WI38 (cell line): ENCODE measurements at regions not wholly inside any gene's neighbourhood (a gene's known extent, or its start where the extent isn't known, plus 50 kb on each side); places are given as distances from the start of the nearest gene placed in this dataset.

Source experiments
- H3K4me3 ChIP-seq: 2 replicates; pipeline ENCODE4 v1.5.1; 2011; ENCODE audit warnings: low read depth, mild to moderate bottlenecking, control low read depth, low read length
- TF ChIP-seq, protein P1 (sequence below): IDR thresholded peaks from 2 replicates; pipeline ENCODE4 v1.5.1; 2012; ENCODE audit warnings: low read depth, mild to moderate bottlenecking, control low read depth, low read length

DNA sequence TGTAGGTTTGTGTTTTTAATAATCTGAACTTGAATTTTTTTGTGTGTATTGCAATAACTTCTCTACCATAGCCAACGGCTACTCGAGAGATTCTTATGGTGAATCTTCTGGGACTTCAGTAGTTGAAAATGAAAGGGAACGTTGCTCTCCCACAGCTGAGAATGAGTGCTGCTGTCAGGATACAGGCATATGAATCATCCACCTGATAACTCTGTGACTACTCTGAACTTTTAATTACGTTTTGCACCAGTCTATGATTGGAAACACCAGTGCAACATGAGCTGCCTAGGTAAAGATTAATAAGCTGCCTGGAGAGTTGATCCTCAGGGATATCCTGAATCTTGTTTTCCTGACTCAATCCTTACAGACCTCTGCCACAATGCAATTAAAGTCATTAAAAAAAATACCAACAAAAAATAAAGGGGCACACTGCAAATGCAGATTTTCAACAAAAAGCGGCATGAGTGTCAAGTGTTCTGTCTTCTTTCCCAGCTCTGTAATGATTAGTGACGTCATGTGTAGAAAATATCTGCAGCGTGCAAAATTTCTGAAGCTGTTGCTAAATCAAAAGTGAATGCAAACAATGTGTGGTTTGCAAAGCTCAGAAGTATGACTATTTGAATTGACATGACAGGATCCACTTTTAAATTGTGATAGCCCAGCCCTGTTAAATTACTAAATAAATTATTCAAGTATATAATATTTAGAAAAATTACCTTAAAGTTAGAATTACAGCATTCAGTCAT is 432.2 kb downstream of the HTR1B start:
- no peak overlapping the region for H3K4me3 ChIP-seq
- TF ChIP-seq, protein P1, sequence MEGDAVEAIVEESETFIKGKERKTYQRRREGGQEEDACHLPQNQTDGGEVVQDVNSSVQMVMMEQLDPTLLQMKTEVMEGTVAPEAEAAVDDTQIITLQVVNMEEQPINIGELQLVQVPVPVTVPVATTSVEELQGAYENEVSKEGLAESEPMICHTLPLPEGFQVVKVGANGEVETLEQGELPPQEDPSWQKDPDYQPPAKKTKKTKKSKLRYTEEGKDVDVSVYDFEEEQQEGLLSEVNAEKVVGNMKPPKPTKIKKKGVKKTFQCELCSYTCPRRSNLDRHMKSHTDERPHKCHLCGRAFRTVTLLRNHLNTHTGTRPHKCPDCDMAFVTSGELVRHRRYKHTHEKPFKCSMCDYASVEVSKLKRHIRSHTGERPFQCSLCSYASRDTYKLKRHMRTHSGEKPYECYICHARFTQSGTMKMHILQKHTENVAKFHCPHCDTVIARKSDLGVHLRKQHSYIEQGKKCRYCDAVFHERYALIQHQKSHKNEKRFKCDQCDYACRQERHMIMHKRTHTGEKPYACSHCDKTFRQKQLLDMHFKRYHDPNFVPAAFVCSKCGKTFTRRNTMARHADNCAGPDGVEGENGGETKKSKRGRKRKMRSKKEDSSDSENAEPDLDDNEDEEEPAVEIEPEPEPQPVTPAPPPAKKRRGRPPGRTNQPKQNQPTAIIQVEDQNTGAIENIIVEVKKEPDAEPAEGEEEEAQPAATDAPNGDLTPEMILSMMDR, result no peak

DNA sequence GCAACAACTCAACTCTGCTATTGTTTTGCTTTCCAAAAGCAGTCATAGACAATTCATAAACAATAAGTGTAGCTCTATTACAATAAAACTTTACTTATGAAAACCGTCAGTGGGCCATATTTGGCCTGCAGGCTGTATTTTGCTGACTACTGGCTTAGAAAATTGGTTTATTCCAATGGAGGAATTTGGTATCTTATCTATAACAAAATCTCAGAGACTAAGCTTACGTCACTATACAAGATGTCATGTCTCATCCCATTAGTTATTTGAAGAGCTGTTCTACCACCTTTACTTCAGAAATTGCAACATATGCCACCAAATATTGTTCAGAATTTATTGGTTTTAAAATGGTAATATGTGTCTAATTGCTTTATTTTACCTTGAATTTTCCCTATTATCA is 436.9 kb downstream of the HTR1B start:
- TF ChIP-seq, protein P1, result no peak
- H3K4me3 ChIP-seq, result no peak overlapping the region

DNA sequence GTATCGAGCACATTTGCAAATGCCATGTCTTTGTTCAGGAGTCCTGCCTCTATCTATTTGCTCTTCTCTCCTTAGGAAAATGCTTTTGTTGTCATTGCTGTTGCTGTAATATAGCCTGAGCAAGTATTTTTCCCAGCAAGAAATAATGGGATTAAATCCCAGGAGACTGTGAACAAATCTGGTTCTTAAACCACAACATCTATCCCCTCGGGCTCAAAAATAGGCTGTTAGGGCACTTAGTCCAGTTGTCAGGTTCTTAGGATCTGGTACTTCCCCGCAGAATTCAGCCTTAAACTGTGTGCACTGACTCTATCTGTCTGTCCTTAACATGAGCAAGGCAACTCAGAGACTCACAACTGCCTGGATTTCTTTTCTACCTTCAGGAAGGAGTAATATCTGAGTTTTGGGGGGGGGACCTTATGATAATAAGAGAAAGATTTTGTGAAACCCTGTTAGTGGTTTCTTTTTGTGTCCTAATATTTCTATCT is 437.5 kb downstream of the HTR1B start:
- TF ChIP-seq, protein P1, result no peak
- no peak overlapping the region for H3K4me3 ChIP-seq

DNA sequence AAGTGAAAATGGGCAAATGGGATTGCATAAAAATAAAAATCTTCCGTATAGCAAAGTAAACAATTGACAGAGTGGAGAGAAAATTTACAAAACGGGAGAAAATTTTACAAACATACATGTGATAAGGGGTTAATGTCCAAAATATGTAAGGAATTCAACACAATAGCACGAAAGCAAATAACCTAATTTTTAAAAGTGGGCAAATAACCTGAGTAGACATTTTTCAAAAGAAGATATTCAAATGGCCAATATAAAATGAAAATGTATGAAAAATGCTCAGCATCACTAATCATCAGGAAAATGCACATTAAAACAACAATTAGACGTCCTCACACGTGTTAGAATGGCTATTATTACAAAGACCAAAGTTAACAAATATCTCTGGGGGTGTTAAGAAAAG is 441.5 kb downstream of the HTR1B start:
- H3K4me3 ChIP-seq, result no peak overlapping the region
- TF ChIP-seq, protein P1, result no peak

DNA sequence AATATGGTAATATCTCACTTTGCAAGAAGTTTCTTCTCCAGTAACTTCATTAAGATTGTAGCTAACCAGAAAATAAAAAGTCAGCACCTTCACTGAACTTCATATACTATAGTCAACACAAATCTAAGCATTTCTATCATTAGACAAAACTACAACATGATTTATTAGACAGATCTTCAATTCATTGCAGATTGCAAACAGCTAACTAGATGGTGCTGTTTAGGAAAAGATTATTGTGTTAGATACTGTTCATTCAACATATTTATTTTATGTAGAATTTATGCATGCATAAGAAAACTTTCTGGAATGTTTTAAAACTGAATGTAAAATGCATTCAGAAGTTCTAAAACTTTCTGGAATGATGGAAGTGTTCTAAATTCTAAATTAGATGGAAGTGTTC is 442.1 kb downstream of the HTR1B start:
- TF ChIP-seq, protein P1, result no peak

DNA sequence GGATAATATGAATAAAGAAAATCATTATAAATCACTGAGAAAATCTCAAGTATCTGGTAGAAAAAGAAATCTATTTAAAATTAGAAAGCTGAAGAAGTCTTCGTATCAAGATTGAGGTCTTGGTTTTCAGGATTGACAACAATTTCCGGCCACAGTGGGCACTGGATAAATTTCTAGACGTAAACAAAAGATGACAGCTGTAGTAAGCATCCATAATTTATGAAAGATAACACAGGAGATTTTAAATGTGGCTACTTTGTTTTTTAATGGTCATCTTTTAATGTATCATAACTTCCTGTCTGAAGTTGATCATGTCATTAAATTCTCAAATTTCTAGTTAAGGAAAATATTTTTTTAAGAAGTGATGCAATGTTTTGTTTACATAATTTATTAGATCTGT is 444.2 kb downstream of the HTR1B start:
- no peak overlapping the region for H3K4me3 ChIP-seq
- TF ChIP-seq, protein P1, result no peak

More for the DNA sequence above, 442.1 kb downstream of the HTR1B start:
- no peak overlapping the region for H3K4me3 ChIP-seq

DNA sequence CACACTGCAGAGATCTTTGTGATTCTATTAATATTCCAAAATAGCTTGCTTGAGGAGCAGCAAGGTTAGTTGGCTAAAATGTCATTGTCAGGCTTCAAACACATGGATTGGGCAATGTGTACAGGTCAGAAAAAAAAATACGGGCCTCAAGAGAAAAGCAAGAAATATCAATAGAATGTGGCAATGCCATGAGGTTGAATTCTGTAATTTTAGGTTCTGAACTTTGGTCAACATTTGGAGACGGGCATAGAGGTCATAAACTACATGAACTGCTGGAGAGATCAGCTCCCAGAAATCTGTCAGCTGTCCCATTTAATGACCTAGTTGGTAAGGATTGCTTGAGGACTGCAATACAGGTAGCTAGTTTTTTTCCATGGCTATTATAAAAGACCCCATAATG is 445.8 kb downstream of the HTR1B start:
- H3K4me3 ChIP-seq, result no peak overlapping the region
- TF ChIP-seq, protein P1, result no peak
